H9 (cell line): ENCODE measurements at regions not wholly inside any gene's neighbourhood (a gene's known extent, or its start where the extent isn't known, plus 50 kb on each side); places are given as distances from the start of the nearest gene placed in this dataset.
"Not testable (repeated sequence)": the region's sequence is repeated elsewhere in the genome, so short reads cannot be mapped to it uniquely, and the experiment has no call there.

Experiments
- DNase-seq: peaks from one replicate; pipeline ENCODE4 v3.0.0-alpha.2; 2017
- H2AFZ ChIP-seq: one replicate; pipeline ENCODE4 v1.6.1; 2013; ENCODE audit warnings: mild to moderate bottlenecking, low read length, control low read depth, moderate library complexity
- H2AK5ac ChIP-seq: 2 replicates; pipeline ENCODE4 v1.6.1; 2013; ENCODE audit warnings: low read length, control low read depth, mixed read lengths; ENCODE audit not compliant: insufficient read length
- H2BK120ac ChIP-seq: one replicate; pipeline ENCODE4 v1.6.1; 2013; ENCODE audit warnings: low read depth, mild to moderate bottlenecking, low read length, control low read depth, inconsistent platforms; ENCODE audit not compliant: poor library complexity, severe bottlenecking
- H2BK12ac ChIP-seq: 2 replicates; pipeline ENCODE4 v1.6.1; 2013; ENCODE audit warnings: low read length, control low read depth, mixed read lengths, low read depth; ENCODE audit not compliant: insufficient read length
- H2BK15ac ChIP-seq: 2 replicates; pipeline ENCODE4 v1.6.1; 2013; ENCODE audit warnings: low read depth, low read length, control low read depth
- H2BK20ac ChIP-seq: one replicate; pipeline ENCODE4 v1.6.1; 2013; ENCODE audit warnings: low read depth, mild to moderate bottlenecking, low read length, control low read depth, inconsistent platforms; ENCODE audit not compliant: poor library complexity, severe bottlenecking
- H2BK5ac ChIP-seq: 2 replicates; pipeline ENCODE4 v1.6.1; 2013; ENCODE audit warnings: low read length, control low read depth, mixed read lengths; ENCODE audit not compliant: insufficient read length
- H3K14ac ChIP-seq: 2 replicates; pipeline ENCODE4 v1.6.1; 2013; ENCODE audit warnings: low read length, control low read depth; ENCODE audit not compliant: insufficient read depth
- H3K18ac ChIP-seq: 2 replicates; pipeline ENCODE4 v1.6.1; 2013; ENCODE audit warnings: low read depth, mild to moderate bottlenecking, mixed read lengths, low read length, control low read depth; ENCODE audit not compliant: insufficient read length
- H3K23ac ChIP-seq: 2 replicates; pipeline ENCODE4 v1.6.1; 2013; ENCODE audit warnings: low read length, control low read depth, mixed read lengths, low read depth; ENCODE audit not compliant: insufficient read length
- H3K23me2 ChIP-seq: 2 replicates; pipeline ENCODE4 v1.6.1; 2013; ENCODE audit warnings: low read depth, mild to moderate bottlenecking, mixed read lengths, low read length, control low read depth; ENCODE audit not compliant: insufficient read length, poor library complexity, severe bottlenecking
- H3K27ac ChIP-seq: 2 replicates; pipeline ENCODE4 v1.5.1; 2013; ENCODE audit warnings: low read length, control low read depth, mixed read lengths, low read depth; ENCODE audit not compliant: insufficient read length
- H3K27me3 ChIP-seq: 2 replicates; pipeline ENCODE4 v1.6.1; 2013; ENCODE audit warnings: low read length, control low read depth, inconsistent platforms; ENCODE audit not compliant: insufficient read depth
- H3K4ac ChIP-seq: 2 replicates; pipeline ENCODE4 v1.6.1; 2013; ENCODE audit warnings: low read depth, mild to moderate bottlenecking, control low read depth, inconsistent platforms, low read length, moderate library complexity
- H3K4me1 ChIP-seq: 2 replicates; pipeline ENCODE4 v1.6.1; 2013; ENCODE audit warnings: low read length, control low read depth, inconsistent platforms; ENCODE audit not compliant: insufficient read depth
- H3K4me2 ChIP-seq: 2 replicates; pipeline ENCODE4 v1.6.1; 2013; ENCODE audit warnings: low read length, control low read depth, mixed read lengths; ENCODE audit not compliant: insufficient read length, insufficient read depth
- H3K56ac ChIP-seq: 2 replicates; pipeline ENCODE4 v1.6.1; 2013; ENCODE audit warnings: low read depth, mild to moderate bottlenecking, mixed read lengths, low read length, control low read depth; ENCODE audit not compliant: insufficient read length
- H3K79me1 ChIP-seq: 2 replicates; pipeline ENCODE4 v1.6.1; 2013; ENCODE audit warnings: low read depth, mild to moderate bottlenecking, moderate library complexity, low read length, control low read depth, inconsistent platforms; ENCODE audit not compliant: insufficient read depth, poor library complexity, severe bottlenecking
- H3K79me2 ChIP-seq: 2 replicates; pipeline ENCODE4 v1.6.1; 2013; ENCODE audit warnings: low read length, control low read depth, inconsistent platforms; ENCODE audit not compliant: insufficient read depth
- H3K9ac ChIP-seq: 2 replicates; pipeline ENCODE4 v1.6.1; 2013; ENCODE audit warnings: low read length, control low read depth, mixed read lengths; ENCODE audit not compliant: insufficient read length; ENCODE audit errors: extremely low read depth
- H3K9me3 ChIP-seq: one replicate; pipeline ENCODE4 v1.6.1; 2013; ENCODE audit warnings: low read depth, low read length, inconsistent platforms; ENCODE audit not compliant: control insufficient read depth
- H3T11ph ChIP-seq: one replicate; pipeline ENCODE4 v1.6.1; 2013; ENCODE audit warnings: mild to moderate bottlenecking, low read length, control low read depth, inconsistent platforms
- H4K20me1 ChIP-seq: one replicate; pipeline ENCODE4 v1.6.1; 2013; ENCODE audit not compliant: control insufficient read depth, insufficient read length, insufficient read depth
- H4K5ac ChIP-seq: 2 replicates; pipeline ENCODE4 v1.6.1; 2013; ENCODE audit warnings: low read depth, mild to moderate bottlenecking, mixed read lengths, low read length, control low read depth; ENCODE audit not compliant: insufficient read length
- H4K8ac ChIP-seq: replicated peaks from 2 replicates; pipeline ENCODE4 v1.6.1; 2013; ENCODE audit warnings: low read length, control low read depth, mixed read lengths, low read depth; ENCODE audit not compliant: insufficient read length
- H4K91ac ChIP-seq: 2 replicates; pipeline ENCODE4 v1.6.1; 2013; ENCODE audit warnings: low read depth, mild to moderate bottlenecking, moderate library complexity, mixed read lengths, low read length, control low read depth; ENCODE audit not compliant: insufficient read length
- H3K27ac Mint-ChIP-seq, 3 experiments: 2 replicates in 2 of 3; 3 replicates in 1 of 3; pipeline ENCODE4 v1.8.0; 2020 to 2021; ENCODE audit warnings: mixed read lengths in 3 of 3, mild to moderate bottlenecking in 1 of 3, moderate library complexity in 1 of 3
- H3K27me3 Mint-ChIP-seq: 2 replicates; pipeline ENCODE4 v1.8.0; 2021; ENCODE audit warnings: low read depth, mild to moderate bottlenecking, moderate library complexity, mixed read lengths
- H3K36me3 Mint-ChIP-seq, 3 experiments: 2 replicates in 2 of 3; 3 replicates in 1 of 3; pipeline ENCODE4 v1.8.0; 2020 to 2021; ENCODE audit warnings: low read depth in 3 of 3, mixed read lengths in 3 of 3; ENCODE audit not compliant: insufficient read depth in 1 of 3
- H3K4me1 Mint-ChIP-seq, 2 experiments: 2 replicates each; pipeline ENCODE4 v1.8.0; 2020; ENCODE audit warnings: mixed read lengths in 2 of 2
- H3K4me3 Mint-ChIP-seq, 2 experiments: 2 replicates in 1 of 2; 3 replicates in 1 of 2; pipeline ENCODE4 v1.8.0; 2020 to 2021; ENCODE audit warnings: mild to moderate bottlenecking in 2 of 2, mixed read lengths in 2 of 2, moderate library complexity in 1 of 2
- H3K9me3 Mint-ChIP-seq, 2 experiments: 2 replicates in 1 of 2; 3 replicates in 1 of 2; pipeline ENCODE4 v1.8.0; 2020; ENCODE audit warnings: mild to moderate bottlenecking in 2 of 2, mixed read lengths in 2 of 2, moderate library complexity in 1 of 2
- WGBS: extraction: QIAGEN DNeasy Blood & Tissue Kit; methylation state at CpG from one replicate; pipeline ENCODE4 v1.1.7; 2013; ENCODE audit warnings: missing lambda C conversion rate, low lambda C conversion rate, mixed read lengths; ENCODE audit not compliant: insufficient read length; ENCODE audit errors: extremely low coverage; 5-methylcytosine and 5-hydroxymethylcytosine counted together
- TF ChIP-seq, protein P1 (sequence below): fragments of 200-600 bp; sonication (generic); conservative IDR thresholded peaks from 3 replicates; pipeline ENCODE4 v1.8.0; 2021; ENCODE audit warnings: antibody characterized with exemption, mild to moderate bottlenecking

DNA sequence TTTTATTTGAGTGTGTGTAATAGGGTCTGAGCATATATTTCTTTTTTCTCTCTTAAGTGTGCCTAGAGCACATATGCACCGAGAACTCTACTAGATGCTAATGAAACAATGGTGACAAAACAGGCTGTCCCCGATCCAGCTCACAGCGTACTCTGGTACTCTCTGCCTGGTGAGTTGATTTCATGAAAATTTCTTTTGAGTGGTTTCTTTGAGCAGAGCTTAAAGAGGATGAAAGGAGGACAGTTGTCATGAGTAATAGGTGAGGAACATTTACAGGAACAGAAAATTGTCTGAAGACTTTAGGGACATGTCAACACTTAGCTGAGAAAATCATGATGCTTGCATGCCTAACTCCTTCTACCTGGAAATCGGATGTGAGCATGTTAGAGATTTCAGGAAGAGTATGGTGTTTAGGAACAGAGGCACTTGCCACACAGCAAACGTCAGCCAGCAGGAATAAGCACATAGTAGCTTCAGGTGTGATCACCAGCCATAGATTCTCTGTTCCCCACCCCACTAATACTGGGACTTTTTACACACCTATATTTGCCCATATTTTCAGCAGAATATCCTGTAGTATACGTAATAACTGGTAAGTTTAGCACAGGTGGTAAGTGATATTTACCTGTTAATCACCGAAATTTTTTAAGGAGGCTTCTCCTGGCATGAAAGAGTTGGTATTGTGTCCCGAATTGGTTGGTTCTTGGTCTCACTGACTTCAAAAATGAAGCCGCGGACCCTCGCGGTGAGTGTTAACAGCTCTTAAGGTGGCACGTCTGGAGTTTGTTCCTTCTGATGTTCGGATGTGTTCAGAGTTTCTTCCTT is 111.1 kb downstream of the ZNF330 start:
- no peak overlapping the region for H4K8ac ChIP-seq
- no peak overlapping the region for H2BK15ac ChIP-seq
- Mint-ChIP-seq H3K36me3 (no peaks in the 10 kb centered on the region), H3K4me1 (0 out of 4 replicates have a peak, but pooled peaks cover 0 to 2% of the 10 kb centered on the region in 2 experiments), H3K4me3 (no peak overlapping the region), H3K27me3 (no peaks in the 10 kb centered on the region), H3K9me3 (no peaks in the 10 kb centered on the region), H3K27ac (peak overlapping the region in 1 of 3 experiments; percentile 50; a peak in 1 of 7 replicates)
- H3K23ac ChIP-seq = no peak overlapping the region
- H3K4me1 ChIP-seq = no peaks in the 10 kb centered on the region
- H3K27me3 ChIP-seq = no peaks in the 10 kb centered on the region; the same call in 1 of the 2 replicates
- H3T11ph ChIP-seq = no peak overlapping the region
- no peak overlapping the region for H2BK120ac ChIP-seq
- H3K14ac ChIP-seq = no peak overlapping the region
- no peak overlapping the region for H2BK5ac ChIP-seq
- no peak overlapping the region for H2BK12ac ChIP-seq
- no peak for DNase-seq
- H2AFZ ChIP-seq = no peak overlapping the region
- no peaks in the 10 kb centered on the region for H4K20me1 ChIP-seq
- no peaks in the 10 kb centered on the region for H3K79me1 ChIP-seq
- H4K91ac ChIP-seq = no peak overlapping the region
- no peaks in the 10 kb centered on the region for H3K23me2 ChIP-seq
- no peaks in the 10 kb centered on the region for H3K79me2 ChIP-seq
- TF ChIP-seq, protein P1, sequence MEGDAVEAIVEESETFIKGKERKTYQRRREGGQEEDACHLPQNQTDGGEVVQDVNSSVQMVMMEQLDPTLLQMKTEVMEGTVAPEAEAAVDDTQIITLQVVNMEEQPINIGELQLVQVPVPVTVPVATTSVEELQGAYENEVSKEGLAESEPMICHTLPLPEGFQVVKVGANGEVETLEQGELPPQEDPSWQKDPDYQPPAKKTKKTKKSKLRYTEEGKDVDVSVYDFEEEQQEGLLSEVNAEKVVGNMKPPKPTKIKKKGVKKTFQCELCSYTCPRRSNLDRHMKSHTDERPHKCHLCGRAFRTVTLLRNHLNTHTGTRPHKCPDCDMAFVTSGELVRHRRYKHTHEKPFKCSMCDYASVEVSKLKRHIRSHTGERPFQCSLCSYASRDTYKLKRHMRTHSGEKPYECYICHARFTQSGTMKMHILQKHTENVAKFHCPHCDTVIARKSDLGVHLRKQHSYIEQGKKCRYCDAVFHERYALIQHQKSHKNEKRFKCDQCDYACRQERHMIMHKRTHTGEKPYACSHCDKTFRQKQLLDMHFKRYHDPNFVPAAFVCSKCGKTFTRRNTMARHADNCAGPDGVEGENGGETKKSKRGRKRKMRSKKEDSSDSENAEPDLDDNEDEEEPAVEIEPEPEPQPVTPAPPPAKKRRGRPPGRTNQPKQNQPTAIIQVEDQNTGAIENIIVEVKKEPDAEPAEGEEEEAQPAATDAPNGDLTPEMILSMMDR = no peak
- H2BK20ac ChIP-seq = no peak overlapping the region
- no CpG with 5 or more reads among the region's 14 CpGs for WGBS
- no peak overlapping the region for H3K4ac ChIP-seq
- no peak overlapping the region for H3K4me2 ChIP-seq
- no peak overlapping the region for H4K5ac ChIP-seq
- H3K9ac ChIP-seq = no peak overlapping the region
- no peaks in the 10 kb centered on the region for H3K9me3 ChIP-seq
- H3K56ac ChIP-seq = no peak overlapping the region
- no peak overlapping the region for H3K18ac ChIP-seq
- no peak overlapping the region for H3K27ac ChIP-seq
- H2AK5ac ChIP-seq = no peak overlapping the region

DNA sequence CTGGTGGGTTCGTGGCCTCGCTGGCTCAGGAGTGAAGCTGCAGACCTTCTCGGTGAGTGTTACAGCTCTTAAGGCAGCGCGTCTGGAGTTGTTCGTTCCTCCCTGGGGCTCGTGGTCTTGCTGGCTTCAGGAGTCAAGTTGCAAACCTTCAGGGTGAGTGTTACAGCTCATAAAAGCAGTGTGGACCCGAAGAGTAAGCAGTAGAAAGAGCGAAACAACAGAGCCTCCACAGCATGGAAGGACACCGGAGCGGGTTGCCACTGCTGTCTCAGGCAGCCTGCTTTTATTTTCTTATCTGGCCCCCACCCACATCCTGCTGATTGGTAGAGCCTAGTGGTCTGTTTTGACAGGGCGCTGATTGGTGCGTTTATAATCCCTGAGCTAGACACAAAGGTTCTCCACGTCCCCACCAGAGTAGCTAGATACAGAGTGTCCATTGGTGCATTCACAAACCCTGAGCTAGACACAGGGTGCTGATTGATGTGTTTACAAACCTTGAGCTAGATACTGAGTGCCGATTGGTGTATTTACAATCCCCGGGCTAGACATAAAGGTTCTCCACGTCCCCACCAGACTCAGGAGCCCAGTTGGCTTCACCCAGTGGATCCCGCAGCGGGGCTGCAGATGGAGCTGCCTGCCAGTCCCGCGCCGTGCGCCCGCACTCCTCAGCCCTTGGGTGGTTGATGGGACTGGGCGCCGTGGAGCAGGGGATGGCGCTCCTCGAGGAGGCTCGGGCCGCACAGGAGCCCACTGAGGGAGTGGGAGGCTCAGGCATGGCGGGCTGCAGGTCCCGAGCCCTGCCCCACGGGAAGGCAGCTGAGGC is 111.9 kb downstream of the ZNF330 start:
- H3K27ac Mint-ChIP-seq = peak overlapping the region in 1 of 3 experiments; percentile 50; a peak in 1 of 7 replicates
- not testable (repeated sequence) for H3K4me2 ChIP-seq, H3K4me1 ChIP-seq, H2BK12ac ChIP-seq, H3K4me3 Mint-ChIP-seq, H3K18ac ChIP-seq, H4K5ac ChIP-seq, H2BK120ac ChIP-seq, H3K4ac ChIP-seq, H4K8ac ChIP-seq, H2BK15ac ChIP-seq, H3T11ph ChIP-seq, H3K23me2 ChIP-seq, H3K9me3 ChIP-seq, H2BK20ac ChIP-seq, H3K9ac ChIP-seq, H3K9me3 Mint-ChIP-seq, H2BK5ac ChIP-seq, H3K79me1 ChIP-seq, H3K14ac ChIP-seq, H4K91ac ChIP-seq, H3K4me1 Mint-ChIP-seq, H3K23ac ChIP-seq, H3K56ac ChIP-seq, H3K27ac ChIP-seq, H3K27me3 Mint-ChIP-seq, H3K79me2 ChIP-seq, H2AFZ ChIP-seq, H3K27me3 ChIP-seq, H4K20me1 ChIP-seq, H3K36me3 Mint-ChIP-seq, H2AK5ac ChIP-seq
- peak; percentile 44 for DNase-seq
- WGBS = no CpG with 5 or more reads among the region's 33 CpGs
